Endodermal cell (in vitro differentiated cells): ENCODE measurements at regions not wholly inside any gene's neighbourhood (a gene's known extent, or its start where the extent isn't known, plus 50 kb on each side); places are given as distances from the start of the nearest gene placed in this dataset.

ENCODE experiments used
- DNase-seq: peaks from one replicate; pipeline ENCODE4 v3.0.0-alpha.2; 2017
- H3K27ac ChIP-seq: 2 replicates; pipeline ENCODE4 v1.5.1; 2013; ENCODE audit warnings: mild to moderate bottlenecking, low read depth, low read length, moderate library complexity
- H3K27me3 ChIP-seq: 2 replicates; pipeline ENCODE4 v1.6.1; 2013; ENCODE audit warnings: mild to moderate bottlenecking, low read length, moderate library complexity; ENCODE audit not compliant: insufficient read depth, control insufficient read depth, poor library complexity, severe bottlenecking
- H3K36me3 ChIP-seq: 2 replicates; pipeline ENCODE4 v1.7.0; 2013; ENCODE audit warnings: mild to moderate bottlenecking, low read length, moderate library complexity; ENCODE audit not compliant: control insufficient read depth, insufficient read depth
- H3K4me1 ChIP-seq: one replicate; pipeline ENCODE4 v1.7.0; 2013; ENCODE audit warnings: low read length; ENCODE audit not compliant: control insufficient read depth, insufficient read depth
- H3K4me3 ChIP-seq: 2 replicates; pipeline ENCODE4 v1.5.1; 2013; ENCODE audit warnings: mild to moderate bottlenecking, low read length, moderate library complexity
- H3K9ac ChIP-seq: 2 replicates; pipeline ENCODE4 v1.6.1; 2013; ENCODE audit warnings: mild to moderate bottlenecking, low read length, moderate library complexity; ENCODE audit not compliant: poor library complexity, severe bottlenecking; ENCODE audit errors: extremely low read depth
- H3K9me3 ChIP-seq: 2 replicates; pipeline ENCODE4 v1.6.1; 2013; ENCODE audit warnings: mild to moderate bottlenecking, low read length, moderate library complexity; ENCODE audit not compliant: control insufficient read depth
- H3K27ac Mint-ChIP-seq: 2 replicates; pipeline ENCODE4 v1.8.0; 2020; ENCODE audit warnings: mixed read lengths
- H3K27me3 Mint-ChIP-seq: 2 replicates; pipeline ENCODE4 v1.8.0; 2021; ENCODE audit warnings: mild to moderate bottlenecking, mixed read lengths; ENCODE audit not compliant: insufficient read depth
- H3K36me3 Mint-ChIP-seq: 2 replicates; pipeline ENCODE4 v1.8.0; 2020; ENCODE audit warnings: low read depth, mixed read lengths
- H3K4me1 Mint-ChIP-seq: 2 replicates; pipeline ENCODE4 v1.8.0; 2020; ENCODE audit warnings: mixed read lengths
- H3K4me3 Mint-ChIP-seq: 2 replicates; pipeline ENCODE4 v1.8.0; 2020; ENCODE audit warnings: mild to moderate bottlenecking, moderate library complexity, mixed read lengths
- H3K9me3 Mint-ChIP-seq: 2 replicates; pipeline ENCODE4 v1.8.0; 2020; ENCODE audit warnings: mild to moderate bottlenecking, mixed read lengths
- WGBS, 2 experiments: methylation state at CpG; one replicate each; pipeline versions ENCODE4 v1.1.5 to v1.1.7; 2013; ENCODE audit warnings: missing lambda C conversion rate in 2 of 2, mixed read lengths in 1 of 2; ENCODE audit not compliant: insufficient coverage in 1 of 2, insufficient read length in 1 of 2; 5-methylcytosine and 5-hydroxymethylcytosine counted together
- TF ChIP-seq, protein P1 (sequence below): fragments of 200-600 bp; sonication (generic); conservative IDR thresholded peaks from 2 replicates; pipeline ENCODE4 v1.5.0; 2021; ENCODE audit warnings: antibody characterized with exemption, mild to moderate bottlenecking

DNA sequence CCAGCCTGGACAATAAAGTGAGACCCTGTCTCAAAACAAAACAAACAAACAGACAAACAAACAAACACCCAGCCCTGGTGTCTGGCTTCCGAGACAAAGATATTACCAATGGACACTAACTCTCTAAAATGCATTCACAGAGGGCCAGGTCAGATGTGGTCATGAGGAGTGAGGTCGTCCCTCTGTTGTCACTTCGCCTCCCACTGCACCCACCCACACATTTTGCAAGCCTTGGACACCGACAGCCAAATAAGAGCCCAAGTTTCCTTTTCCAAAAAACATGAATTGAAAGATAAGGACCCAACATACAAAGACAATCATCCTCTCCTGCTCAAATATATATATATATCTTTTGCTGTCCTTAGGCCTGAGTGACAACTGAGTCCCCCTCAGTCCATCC, 319.9 kb downstream of the TSN start:
- no peak overlapping the region for H3K4me3 Mint-ChIP-seq
- Histone ChIP-seq H3K9ac (no peak overlapping the region), H3K36me3 (no peaks in the 10 kb centered on the region), H3K4me3 (no peak overlapping the region), H3K9me3 (no peaks in the 10 kb centered on the region), H3K27me3 (no peaks in the 10 kb centered on the region), H3K4me1 (peaks cover 18% of the 10 kb centered on the region), H3K27ac (no peak overlapping the region)
- H3K4me1 Mint-ChIP-seq = peaks cover 27% of the 10 kb centered on the region
- TF ChIP-seq, protein P1, sequence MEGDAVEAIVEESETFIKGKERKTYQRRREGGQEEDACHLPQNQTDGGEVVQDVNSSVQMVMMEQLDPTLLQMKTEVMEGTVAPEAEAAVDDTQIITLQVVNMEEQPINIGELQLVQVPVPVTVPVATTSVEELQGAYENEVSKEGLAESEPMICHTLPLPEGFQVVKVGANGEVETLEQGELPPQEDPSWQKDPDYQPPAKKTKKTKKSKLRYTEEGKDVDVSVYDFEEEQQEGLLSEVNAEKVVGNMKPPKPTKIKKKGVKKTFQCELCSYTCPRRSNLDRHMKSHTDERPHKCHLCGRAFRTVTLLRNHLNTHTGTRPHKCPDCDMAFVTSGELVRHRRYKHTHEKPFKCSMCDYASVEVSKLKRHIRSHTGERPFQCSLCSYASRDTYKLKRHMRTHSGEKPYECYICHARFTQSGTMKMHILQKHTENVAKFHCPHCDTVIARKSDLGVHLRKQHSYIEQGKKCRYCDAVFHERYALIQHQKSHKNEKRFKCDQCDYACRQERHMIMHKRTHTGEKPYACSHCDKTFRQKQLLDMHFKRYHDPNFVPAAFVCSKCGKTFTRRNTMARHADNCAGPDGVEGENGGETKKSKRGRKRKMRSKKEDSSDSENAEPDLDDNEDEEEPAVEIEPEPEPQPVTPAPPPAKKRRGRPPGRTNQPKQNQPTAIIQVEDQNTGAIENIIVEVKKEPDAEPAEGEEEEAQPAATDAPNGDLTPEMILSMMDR = no peak
- no peaks in the 10 kb centered on the region for H3K27me3 Mint-ChIP-seq
- no peak for DNase-seq
- no peaks in the 10 kb centered on the region for H3K9me3 Mint-ChIP-seq
- 95 to 100% methylated on average over 3 to 4 of the region's 4 CpGs for WGBS, 2 experiments
- H3K36me3 Mint-ChIP-seq = no peaks in the 10 kb centered on the region
- no peak overlapping the region for H3K27ac Mint-ChIP-seq

DNA sequence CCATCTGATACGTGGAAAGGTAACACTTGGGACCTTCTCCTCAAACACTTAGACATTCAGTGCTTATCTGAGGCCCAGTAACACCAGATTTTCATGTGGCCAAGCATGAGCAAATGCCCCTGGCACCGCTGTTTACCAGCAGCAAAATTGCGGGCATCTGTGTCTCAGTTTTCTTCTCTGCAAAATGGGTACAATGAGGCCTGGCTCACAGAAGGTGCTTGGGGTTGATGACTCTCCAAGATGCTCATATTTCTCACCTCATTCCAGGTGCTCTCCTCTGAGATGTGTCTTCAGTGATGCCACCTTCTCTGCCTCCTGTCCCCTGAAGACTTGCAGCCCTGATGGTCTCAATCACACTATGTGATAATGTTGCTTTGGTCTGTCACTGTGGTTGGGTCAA, 321.7 kb downstream of the TSN start:
- no peak overlapping the region for H3K4me3 Mint-ChIP-seq
- 90 to 95% methylated on average over 3 of the region's 3 CpGs for WGBS, 2 experiments
- Histone ChIP-seq H3K9me3 (no peaks in the 10 kb centered on the region), H3K27me3 (no peaks in the 10 kb centered on the region), H3K4me3 (no peak overlapping the region), H3K27ac (no peak overlapping the region), H3K9ac (no peak overlapping the region), H3K36me3 (no peaks in the 10 kb centered on the region), H3K4me1 (peaks cover 10% of the 10 kb centered on the region)
- no peak for DNase-seq
- H3K4me1 Mint-ChIP-seq = peaks cover 19% of the 10 kb centered on the region
- TF ChIP-seq, protein P1 = no peak
- H3K27ac Mint-ChIP-seq = no peak overlapping the region
- H3K36me3 Mint-ChIP-seq = no peaks in the 10 kb centered on the region
- no peaks in the 10 kb centered on the region for H3K9me3 Mint-ChIP-seq
- no peaks in the 10 kb centered on the region for H3K27me3 Mint-ChIP-seq

DNA sequence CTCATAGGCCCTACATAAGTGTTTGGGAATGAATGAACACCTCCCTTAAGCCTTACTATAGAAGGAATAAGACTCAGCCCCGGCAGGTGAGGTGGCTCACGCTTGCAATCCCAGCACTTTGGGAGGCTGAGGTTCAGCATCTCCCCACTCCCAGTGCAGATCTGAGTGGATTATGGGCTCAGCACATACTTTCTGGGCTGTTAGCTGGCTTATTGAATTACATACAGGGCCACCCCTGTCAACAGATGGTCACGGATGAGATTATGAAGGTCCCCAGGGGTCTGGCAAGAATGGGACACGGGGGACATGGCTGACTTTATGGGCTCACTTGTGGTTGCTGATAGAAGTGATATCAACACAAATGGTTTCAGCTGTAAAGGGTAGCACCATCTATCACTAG, 322.3 kb downstream of the TSN start:
- H3K9me3 Mint-ChIP-seq = no peaks in the 10 kb centered on the region
- Histone ChIP-seq H3K4me3 (no peak overlapping the region), H3K27me3 (no peaks in the 10 kb centered on the region), H3K36me3 (no peaks in the 10 kb centered on the region), H3K9ac (no peak overlapping the region), H3K4me1 (peaks cover 5% of the 10 kb centered on the region), H3K27ac (no peak overlapping the region), H3K9me3 (no peaks in the 10 kb centered on the region)
- no peaks in the 10 kb centered on the region for H3K36me3 Mint-ChIP-seq
- H3K4me1 Mint-ChIP-seq = peaks cover 12% of the 10 kb centered on the region
- no peak for DNase-seq
- TF ChIP-seq, protein P1 = no peak
- H3K27ac Mint-ChIP-seq = no peak overlapping the region
- WGBS, 2 experiments = 90 to 96% methylated on average over 2 to 4 of the region's 4 CpGs
- no peaks in the 10 kb centered on the region for H3K27me3 Mint-ChIP-seq
- H3K4me3 Mint-ChIP-seq = no peak overlapping the region
